RWPE1 (cell line): ENCODE measurements at regions not wholly inside any gene's neighbourhood (a gene's known extent, or its start where the extent isn't known, plus 50 kb on each side); places are given as distances from the start of the nearest gene placed in this dataset.

Experiments
- CTCF ChIA-PET: fragments of 350-600 bp; sonication (Branson Sonifier 250); formaldehyde crosslinking; extraction: SDS; loops from one replicate; lab custom pipeline; 2021; lab: Yijun Ruan, JAX
- POLR2A ChIA-PET: fragments of 400-600 bp; formaldehyde crosslinking; extraction: SDS; loops from one replicate; lab custom pipeline; 2020; ENCODE audit warnings: antibody characterized with exemption; ENCODE audit not compliant: low non-redundant PET; lab: Yijun Ruan, JAX
- DNase-seq: peaks from one replicate; pipeline ENCODE4 v3.0.0; 2012; ENCODE audit warnings: low spot score
- H3K27ac ChIP-seq: fragments of 450-650 bp; 2 replicates; pipeline ENCODE4 v1.5.1; 2017
- TF ChIP-seq, protein P1 (sequence below): fragments of 450-650 bp; conservative IDR thresholded peaks from 2 replicates; pipeline ENCODE4 v1.5.1; 2017; ENCODE audit warnings: low read depth, mild to moderate bottlenecking

GRCh38 chr14:42145766-42146165 is 539.1 kb downstream of the LRFN5 start:
- H3K27ac ChIP-seq, result no peak overlapping the region
- no peak for DNase-seq
- TF ChIP-seq, protein P1, sequence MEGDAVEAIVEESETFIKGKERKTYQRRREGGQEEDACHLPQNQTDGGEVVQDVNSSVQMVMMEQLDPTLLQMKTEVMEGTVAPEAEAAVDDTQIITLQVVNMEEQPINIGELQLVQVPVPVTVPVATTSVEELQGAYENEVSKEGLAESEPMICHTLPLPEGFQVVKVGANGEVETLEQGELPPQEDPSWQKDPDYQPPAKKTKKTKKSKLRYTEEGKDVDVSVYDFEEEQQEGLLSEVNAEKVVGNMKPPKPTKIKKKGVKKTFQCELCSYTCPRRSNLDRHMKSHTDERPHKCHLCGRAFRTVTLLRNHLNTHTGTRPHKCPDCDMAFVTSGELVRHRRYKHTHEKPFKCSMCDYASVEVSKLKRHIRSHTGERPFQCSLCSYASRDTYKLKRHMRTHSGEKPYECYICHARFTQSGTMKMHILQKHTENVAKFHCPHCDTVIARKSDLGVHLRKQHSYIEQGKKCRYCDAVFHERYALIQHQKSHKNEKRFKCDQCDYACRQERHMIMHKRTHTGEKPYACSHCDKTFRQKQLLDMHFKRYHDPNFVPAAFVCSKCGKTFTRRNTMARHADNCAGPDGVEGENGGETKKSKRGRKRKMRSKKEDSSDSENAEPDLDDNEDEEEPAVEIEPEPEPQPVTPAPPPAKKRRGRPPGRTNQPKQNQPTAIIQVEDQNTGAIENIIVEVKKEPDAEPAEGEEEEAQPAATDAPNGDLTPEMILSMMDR, result no peak
- CTCF ChIA-PET, result no interaction called here
- POLR2A ChIA-PET, result no interaction called here

DNA sequence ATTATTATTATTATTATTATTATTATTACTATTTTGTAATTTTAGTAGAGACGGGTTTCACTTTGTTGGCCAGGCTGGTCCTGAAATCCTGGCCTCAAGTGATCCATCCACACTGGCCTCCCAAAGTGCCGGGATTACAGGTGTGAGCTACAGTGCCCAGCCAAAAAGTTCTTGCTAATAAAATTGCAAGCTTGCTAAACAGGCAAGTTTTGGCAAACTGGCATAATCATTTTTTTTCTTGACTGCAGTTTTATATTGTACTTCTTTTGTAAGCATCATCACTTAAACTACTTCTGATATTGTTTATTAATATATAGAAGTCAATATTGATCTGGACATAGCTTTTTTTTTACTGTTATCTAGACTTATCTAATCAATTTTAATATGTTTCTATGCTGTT is 536.4 kb downstream of the LRFN5 start:
- POLR2A ChIA-PET, result no interaction called here
- no peak for DNase-seq
- CTCF ChIA-PET, result interaction anchor here (0.6 kb wide), 1 partner anchor 389 kb away, joined by 3 read pairs; no protein-coding TSS in a partner anchor
- no peak overlapping the region for H3K27ac ChIP-seq
- TF ChIP-seq, protein P1, result no peak

- CTCF ChIA-PET, result interaction anchor here (0.6 kb wide), 1 partner anchor 9 kb away, joined by 4 read pairs; no protein-coding TSS in a partner anchor
- DNase-seq, result no peak
- TF ChIP-seq, protein P1, result no peak
- no peak overlapping the region for H3K27ac ChIP-seq
- POLR2A ChIA-PET, result no interaction called here
Observed at GRCh38 chr14:42141328-42141727, 534.7 kb downstream of the LRFN5 start.

- H3K27ac ChIP-seq, result no peak overlapping the region
- TF ChIP-seq, protein P1, result no peak
- ChIA-PET POLR2A (no interaction called here), CTCF (interaction anchor here (0.6 kb wide), 1 partner anchor 470 kb away, joined by 3 read pairs; no protein-coding TSS in a partner anchor)
- peak; percentile 44 for DNase-seq
Observed at GRCh38 chr14:42140831-42141279, 534.2 kb downstream of the LRFN5 start.

- no peak for DNase-seq
- no peak overlapping the region for H3K27ac ChIP-seq
- ChIA-PET CTCF (no interaction called here), POLR2A (no interaction called here)
- TF ChIP-seq, protein P1, result no peak
Observed at GRCh38 chr14:42140001-42140400, 533.3 kb downstream of the LRFN5 start.

- POLR2A ChIA-PET, result no interaction called here
- CTCF ChIA-PET, result no interaction called here
- DNase-seq, result no peak
- no peak overlapping the region for H3K27ac ChIP-seq
- TF ChIP-seq, protein P1, result no peak
Observed at GRCh38 chr14:42138406-42138805, 531.7 kb downstream of the LRFN5 start.
